ENCODE measurements at regions not wholly inside any gene's neighbourhood (a gene's known extent, or its start where the extent isn't known, plus 50 kb on each side); places are given as distances from the start of the nearest gene placed in this dataset.

DNA sequence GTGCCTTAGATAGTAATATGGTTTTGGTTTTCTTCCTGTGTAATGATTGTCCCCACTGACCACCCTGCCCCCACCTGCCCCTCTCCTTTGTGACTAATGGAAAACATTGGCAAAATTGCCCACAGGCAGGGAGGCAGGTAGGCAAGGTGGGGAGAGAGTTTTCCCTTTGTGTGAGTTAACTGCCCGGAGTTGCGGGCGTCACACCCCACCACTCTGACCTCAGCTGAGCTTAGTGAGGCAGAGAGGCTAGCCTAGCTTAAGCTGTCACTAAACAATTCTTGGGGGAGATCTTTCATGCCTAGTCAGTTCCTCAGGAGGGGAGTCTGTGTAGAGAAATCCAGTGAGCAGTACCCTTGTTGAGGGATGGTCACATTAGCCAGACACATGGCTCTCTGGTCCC, 245.3 kb downstream of the BCOR start:
- H3K4me1 ChIP-seq (ENCODE audit: low read depth), result peaks cover 39% of the 10 kb centered on the region
- no peak overlapping the region for H3K27ac ChIP-seq
- no peaks in the 10 kb centered on the region for H3K27me3 ChIP-seq
- no peak for DNase-seq (ENCODE audit: low read depth in 1 of 2, low spot score in 1 of 2)
- TF ChIP-seq, protein P1, sequence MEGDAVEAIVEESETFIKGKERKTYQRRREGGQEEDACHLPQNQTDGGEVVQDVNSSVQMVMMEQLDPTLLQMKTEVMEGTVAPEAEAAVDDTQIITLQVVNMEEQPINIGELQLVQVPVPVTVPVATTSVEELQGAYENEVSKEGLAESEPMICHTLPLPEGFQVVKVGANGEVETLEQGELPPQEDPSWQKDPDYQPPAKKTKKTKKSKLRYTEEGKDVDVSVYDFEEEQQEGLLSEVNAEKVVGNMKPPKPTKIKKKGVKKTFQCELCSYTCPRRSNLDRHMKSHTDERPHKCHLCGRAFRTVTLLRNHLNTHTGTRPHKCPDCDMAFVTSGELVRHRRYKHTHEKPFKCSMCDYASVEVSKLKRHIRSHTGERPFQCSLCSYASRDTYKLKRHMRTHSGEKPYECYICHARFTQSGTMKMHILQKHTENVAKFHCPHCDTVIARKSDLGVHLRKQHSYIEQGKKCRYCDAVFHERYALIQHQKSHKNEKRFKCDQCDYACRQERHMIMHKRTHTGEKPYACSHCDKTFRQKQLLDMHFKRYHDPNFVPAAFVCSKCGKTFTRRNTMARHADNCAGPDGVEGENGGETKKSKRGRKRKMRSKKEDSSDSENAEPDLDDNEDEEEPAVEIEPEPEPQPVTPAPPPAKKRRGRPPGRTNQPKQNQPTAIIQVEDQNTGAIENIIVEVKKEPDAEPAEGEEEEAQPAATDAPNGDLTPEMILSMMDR (IDR thresholded peaks at IDR 0.05; ENCODE audit: low read depth, low read length), result no peak
- no peaks in the 10 kb centered on the region for H3K36me3 ChIP-seq
- H3K9me3 ChIP-seq (ENCODE audit: low read depth), result no peaks in the 10 kb centered on the region
- no peak overlapping the region for H3K4me3 ChIP-seq

DNA sequence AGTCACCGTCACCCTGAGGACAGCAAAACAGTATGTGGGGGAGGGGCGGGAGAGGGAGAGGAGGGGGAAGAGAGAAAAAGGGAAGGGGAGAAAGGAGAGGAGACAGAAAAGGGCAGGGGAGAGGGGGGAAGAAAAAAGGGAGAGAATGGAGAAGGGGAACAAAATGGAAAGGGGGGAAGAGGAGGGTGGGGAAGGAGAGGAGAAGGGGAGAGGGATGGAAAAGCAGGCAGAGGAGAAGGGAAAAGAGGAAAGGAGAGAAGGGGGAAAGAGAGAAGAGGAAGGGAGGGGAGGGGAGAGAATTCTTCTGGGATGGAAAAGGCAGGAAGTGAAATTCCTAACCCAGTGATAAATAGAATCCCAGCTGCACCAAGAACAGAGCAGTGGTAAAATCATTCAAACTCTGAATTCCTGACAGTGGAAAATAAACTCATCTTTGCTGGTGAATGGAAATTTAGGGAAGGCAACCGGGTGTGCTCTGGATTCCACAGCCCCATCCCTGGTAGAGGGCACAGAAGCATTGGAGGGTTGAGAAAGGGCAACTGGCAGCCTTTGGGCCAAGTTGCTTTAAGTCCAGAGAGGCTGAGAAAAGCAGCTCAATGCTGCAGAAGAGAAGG, 244.2 kb downstream of the BCOR start:
- no peak for DNase-seq (ENCODE audit: low read depth in 1 of 2, low spot score in 1 of 2)
- Histone ChIP-seq H3K36me3 (no peaks in the 10 kb centered on the region), H3K9me3 (ENCODE audit: low read depth) (no peaks in the 10 kb centered on the region), H3K27me3 (no peaks in the 10 kb centered on the region), H3K4me1 (ENCODE audit: low read depth) (peaks cover 41% of the 10 kb centered on the region), H3K4me3 (no peak overlapping the region), H3K27ac (no peak overlapping the region)
- TF ChIP-seq, protein P1 (IDR thresholded peaks at IDR 0.05; ENCODE audit: low read depth, low read length), result no peak

DNA sequence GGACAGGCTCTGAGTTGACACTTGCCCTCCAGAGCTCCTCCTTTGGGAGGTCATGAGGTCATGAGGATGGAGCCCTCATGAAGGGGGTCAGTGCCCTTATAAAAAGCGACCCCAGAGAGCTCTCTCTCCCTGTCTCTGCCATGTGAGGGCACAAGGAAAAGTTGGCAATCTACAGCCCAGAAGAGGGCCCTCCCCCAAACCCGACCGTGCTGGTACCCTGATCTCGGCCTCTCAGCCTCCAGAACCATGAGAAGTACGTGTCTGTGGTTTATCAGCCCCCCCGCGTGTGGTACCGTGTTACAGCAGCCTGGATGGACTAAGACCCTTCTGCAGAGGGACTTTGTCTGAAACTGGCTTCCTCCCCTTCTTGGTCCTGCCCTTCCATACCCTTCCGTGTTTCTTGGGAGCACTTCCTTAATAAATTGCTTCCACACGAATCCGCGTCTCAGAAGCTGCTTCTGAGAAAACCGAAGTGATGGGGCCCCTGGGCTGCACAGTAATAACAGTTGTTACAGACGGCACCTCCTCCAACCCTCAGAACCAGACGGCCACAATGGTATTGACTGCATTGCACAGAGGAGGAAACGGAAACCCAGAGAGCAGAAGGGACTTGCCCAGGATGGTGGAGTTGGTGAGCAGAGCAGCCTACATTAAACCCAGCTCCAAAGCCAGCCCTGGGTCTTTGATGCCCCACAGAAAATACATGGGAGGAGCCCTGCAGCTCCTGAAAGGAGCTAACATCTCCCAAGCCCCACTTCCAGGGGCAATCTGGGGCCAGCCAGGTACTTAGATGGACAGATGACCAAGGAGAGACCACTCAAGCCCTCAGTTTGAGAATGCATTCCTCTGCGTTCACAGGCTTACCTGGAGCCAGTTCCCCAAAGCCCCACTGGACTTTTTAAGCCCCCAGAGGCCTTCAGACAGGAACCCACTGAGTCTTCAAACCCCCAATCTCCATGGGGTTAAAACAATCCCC, 242.7 kb downstream of the BCOR start:
- H3K36me3 ChIP-seq, result no peaks in the 10 kb centered on the region
- TF ChIP-seq, protein P1 (IDR thresholded peaks at IDR 0.05; ENCODE audit: low read depth, low read length), result no peak
- no peak for DNase-seq (ENCODE audit: low read depth in 1 of 2, low spot score in 1 of 2)
- no peak overlapping the region for H3K4me3 ChIP-seq
- no peak overlapping the region for H3K27ac ChIP-seq
- peaks cover 38% of the 10 kb centered on the region for H3K4me1 ChIP-seq (ENCODE audit: low read depth)
- no peaks in the 10 kb centered on the region for H3K9me3 ChIP-seq (ENCODE audit: low read depth)
- no peaks in the 10 kb centered on the region for H3K27me3 ChIP-seq

DNA sequence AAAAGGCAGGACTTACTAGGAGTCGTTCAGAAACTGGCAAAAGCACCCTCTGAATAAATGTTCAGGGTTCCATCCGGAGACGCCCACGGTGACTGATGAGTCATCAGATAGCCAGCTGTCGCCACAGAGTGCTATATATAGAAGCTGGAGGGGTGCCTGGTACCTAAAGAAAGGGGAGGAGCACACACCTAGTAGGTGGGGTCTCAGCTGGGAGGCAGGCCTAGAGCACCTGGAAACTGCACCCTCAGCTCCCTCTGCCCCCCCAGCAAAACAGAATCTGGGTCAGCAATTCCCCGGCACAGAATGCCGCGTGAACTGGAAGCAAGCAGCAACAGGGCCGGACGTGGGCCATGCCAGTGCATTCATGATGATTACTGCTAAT, 242.0 kb downstream of the BCOR start:
- no peaks in the 10 kb centered on the region for H3K9me3 ChIP-seq (ENCODE audit: low read depth)
- H3K27me3 ChIP-seq, result no peaks in the 10 kb centered on the region
- H3K36me3 ChIP-seq, result no peaks in the 10 kb centered on the region
- TF ChIP-seq, protein P1 (IDR thresholded peaks at IDR 0.05; ENCODE audit: low read depth, low read length), result no peak
- H3K4me1 ChIP-seq (ENCODE audit: low read depth), result peaks cover 36% of the 10 kb centered on the region
- no peak overlapping the region for H3K4me3 ChIP-seq
- H3K27ac ChIP-seq, result no peak overlapping the region
- peak in 1 of 2 donors; percentile 26 for DNase-seq (ENCODE audit: low read depth in 1 of 2, low spot score in 1 of 2)

DNA sequence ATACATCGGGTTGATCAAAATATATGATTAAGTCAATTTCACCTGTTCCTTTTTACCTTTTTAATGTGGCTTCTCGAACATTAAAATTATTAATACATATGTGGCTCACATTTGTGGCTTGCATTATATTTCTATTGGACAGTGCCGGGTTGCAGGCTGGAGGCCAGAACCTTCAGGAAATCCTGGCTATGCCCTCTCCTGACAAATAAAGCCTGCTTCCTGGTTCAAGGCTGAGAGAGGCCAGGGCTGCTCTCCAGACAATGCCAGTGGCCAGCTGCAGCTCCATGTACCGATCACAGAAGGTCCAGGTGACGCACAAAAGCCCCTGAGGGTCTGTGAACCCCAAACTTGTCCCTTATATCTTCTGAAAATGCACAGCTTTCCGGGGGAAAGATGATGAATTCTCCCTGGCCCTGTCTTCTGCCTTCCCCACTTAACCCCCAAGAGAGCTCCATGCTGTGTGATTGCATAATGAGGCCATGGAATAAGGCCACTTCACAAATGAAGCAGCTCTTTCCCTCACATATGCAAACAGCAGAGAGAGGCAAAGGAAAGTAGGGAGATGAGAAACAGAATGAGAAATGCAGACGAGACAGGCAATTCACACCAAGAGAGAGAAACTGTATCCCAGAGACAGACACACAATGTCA, 241.2 kb downstream of the BCOR start:
- no peak overlapping the region for H3K27ac ChIP-seq
- no peaks in the 10 kb centered on the region for H3K27me3 ChIP-seq
- no peaks in the 10 kb centered on the region for H3K36me3 ChIP-seq
- no peaks in the 10 kb centered on the region for H3K9me3 ChIP-seq (ENCODE audit: low read depth)
- H3K4me3 ChIP-seq, result no peak overlapping the region
- DNase-seq (ENCODE audit: low read depth in 1 of 2, low spot score in 1 of 2), result no peak
- TF ChIP-seq, protein P1 (IDR thresholded peaks at IDR 0.05; ENCODE audit: low read depth, low read length), result no peak
- peaks cover 37% of the 10 kb centered on the region for H3K4me1 ChIP-seq (ENCODE audit: low read depth)
